Medulla oblongata (tissue), 1 donor: ENCODE measurements at regions not wholly inside any gene's neighbourhood (a gene's known extent, or its start where the extent isn't known, plus 50 kb on each side); places are given as distances from the start of the nearest gene placed in this dataset.

Experiments used
- DNase-seq: peaks from one replicate; pipeline ENCODE4 v3.0.0-alpha.2; 2015; ENCODE audit errors: extremely low spot score

DNA sequence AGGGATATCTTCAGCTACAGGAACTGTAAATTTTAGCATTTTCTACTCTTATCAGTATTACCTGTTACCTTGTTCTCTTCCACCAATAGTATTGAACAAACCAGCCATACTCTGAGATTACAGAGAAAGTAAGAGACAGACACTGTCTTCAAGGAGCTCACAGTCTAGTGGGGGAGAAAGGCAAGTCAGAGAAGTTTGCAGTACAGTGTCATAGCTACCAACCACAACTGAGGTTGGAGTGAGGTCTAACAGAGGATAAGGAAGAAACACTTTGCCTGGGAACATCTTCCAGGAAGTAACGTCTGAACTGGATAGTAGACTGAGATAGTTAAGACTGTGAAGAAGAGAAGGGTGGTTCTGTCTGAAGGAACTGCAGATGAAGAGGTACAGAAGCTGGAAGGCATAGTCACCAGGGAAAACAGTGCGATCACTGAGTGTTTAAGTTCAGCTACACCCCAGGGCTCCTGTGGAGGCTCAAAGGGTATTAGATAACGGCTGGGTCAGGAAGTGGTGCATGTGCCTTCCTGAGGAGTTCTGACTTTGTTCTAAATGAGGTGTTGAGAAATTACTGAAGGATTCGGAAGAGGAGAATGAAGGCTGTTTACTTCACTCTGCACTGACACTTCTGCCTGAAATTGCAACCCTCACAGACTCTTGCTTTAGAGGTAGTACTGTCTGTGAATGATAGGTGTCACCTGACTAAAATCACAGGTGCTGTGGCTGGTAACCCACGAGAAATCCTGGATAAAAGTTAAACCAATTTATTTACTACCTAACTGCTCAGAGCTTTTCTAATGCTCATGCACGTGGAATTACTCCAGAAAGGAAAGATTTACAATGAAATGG, 841.6 kb downstream of the MAT2B start:
- no peak for DNase-seq

DNA sequence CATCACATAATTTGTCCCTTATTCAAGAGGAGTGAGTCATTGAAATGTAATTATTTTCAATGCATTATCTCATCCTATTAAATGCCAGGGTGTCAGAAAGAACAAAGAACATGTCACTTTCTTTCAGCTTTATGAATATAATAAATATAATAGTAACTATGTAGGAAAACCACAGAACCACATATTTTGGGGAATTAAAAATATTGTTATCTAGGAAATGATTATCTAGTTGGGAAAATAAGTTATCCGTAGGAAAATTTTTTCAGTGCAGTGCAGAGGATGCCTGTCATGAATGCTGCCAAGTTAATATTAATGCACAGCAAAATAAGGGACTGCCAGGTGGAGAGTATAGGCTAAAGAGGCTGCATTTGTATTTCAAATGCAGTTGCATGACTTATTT, 844.8 kb downstream of the MAT2B start:
- DNase-seq, result no peak

DNA sequence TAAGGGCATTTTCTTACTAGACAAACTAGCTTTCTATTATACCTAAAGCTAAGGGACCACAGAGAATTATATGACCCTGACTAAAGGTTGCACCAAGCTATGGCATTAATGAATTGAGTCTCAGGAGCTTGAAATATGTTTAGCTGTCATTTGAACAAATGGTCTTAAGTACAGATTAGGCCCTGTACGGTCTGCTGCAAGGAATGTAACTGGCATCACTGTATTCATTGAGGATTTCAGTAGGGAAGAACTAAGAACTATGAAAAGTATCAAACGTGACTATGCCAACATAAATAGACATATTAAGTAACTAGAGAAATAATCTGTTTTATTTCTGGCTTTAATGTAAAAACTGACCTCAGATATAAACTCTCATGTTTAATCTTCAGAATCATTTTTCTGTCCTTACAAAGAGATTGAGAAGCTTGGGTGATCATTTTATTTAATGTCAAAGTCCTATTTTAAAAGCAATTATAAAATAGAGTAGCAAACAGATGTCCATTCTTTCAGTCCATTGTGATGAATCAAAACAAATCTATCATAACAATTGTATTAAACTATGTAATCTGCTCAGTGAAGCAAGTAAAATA, 845.9 kb downstream of the MAT2B start:
- no peak for DNase-seq

DNA sequence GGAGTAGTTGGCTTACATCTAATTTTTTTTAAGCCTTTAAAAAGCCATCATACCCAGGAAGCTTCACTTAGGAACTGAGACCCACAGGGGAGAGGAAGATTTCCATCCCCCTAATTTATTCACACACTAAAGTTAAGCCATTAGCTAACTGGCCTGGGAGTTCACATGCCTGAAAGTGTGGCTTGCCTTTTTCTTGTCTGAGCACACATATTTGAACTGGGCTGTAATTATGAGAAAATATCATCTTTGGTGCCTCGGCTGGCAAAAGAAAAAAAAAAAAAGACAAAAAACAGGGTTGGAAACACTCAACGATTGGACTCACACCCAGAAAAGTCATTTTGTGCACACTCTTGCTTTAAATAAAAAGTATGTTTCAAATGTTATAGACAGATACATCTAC, 847.3 kb downstream of the MAT2B start:
- DNase-seq, result no peak

GRCh38 chr5:164353155-164353554, 847.7 kb downstream of the MAT2B start:
- DNase-seq, result no peak

DNA sequence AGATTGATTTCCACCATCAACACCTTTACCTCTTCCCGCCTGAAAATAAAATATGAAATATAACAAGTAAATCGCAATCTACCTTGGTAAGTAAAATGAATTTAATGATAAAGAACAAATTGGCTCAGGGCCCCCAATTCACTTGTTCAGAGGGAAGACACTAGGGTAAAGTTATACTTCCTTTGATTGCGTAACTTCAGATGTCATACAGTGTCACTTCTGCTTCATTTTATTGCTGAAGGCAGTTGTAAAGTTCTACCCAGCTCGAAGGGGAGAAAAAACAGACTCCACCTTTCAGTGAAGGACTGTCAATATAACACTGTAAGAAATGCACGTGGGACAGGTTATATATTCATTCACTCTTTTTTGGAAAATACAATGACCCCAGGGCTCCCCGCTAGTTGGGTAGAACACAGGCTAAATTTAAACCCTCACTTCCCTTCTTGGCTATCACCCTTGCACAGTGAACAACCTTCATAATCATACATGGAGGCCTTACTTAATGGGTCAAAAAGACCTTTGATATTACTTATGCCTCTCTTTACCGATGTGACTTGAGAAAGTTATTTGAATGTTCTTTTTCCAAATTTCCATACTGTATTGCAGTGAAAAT, 848.8 kb downstream of the MAT2B start:
- DNase-seq, result no peak

DNA sequence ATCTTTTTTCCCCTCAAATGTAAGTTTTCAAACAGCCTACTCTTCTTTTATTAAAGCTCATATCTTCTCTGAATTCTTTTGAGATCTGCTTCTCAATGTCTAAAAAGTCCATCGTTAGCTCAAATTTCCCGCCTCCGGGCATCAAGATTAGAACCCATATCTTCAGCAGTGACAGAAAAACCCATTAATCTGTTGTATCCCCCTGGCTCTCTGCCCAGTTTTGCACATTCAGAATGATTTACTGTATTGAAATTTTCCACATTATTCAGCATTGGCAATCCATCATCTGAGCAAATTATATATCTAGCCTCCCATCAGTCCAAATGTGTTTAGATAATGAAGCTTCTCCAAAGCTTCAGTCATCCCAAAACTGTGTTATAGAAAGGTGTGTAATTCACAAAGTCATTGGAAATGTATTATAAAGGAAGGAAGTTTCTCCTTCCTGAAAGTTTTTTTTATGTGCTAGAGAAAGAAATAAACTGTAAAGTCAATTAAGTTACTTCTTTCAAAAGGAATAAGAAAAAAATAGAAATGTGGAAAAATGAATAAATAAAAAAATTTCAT, 849.9 kb downstream of the MAT2B start:
- DNase-seq, result no peak

DNA sequence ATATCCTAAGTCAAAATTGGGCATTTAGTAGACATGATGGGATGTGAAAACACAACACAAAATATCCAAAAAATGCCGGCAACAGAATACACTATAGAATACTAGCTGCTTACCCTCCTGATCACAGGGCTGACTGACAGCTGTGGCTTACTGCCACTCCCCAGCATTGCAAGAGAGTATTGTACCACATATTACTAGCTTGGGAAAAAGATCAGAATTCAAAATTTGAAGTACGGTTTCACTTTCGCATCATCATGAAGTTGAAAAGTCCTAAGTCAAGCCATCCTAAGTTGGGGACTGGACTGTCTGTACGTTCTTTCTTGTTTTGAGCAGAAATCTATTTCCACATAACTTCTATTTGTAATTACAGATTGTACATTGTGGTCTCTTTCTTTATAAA, 851.4 kb downstream of the MAT2B start:
- DNase-seq, result no peak

GRCh38 chr5:164357395-164358033, 852.1 kb downstream of the MAT2B start:
- DNase-seq, result no peak

GRCh38 chr5:164358531-164359259, 853.3 kb downstream of the MAT2B start:
- DNase-seq, result no peak

DNA sequence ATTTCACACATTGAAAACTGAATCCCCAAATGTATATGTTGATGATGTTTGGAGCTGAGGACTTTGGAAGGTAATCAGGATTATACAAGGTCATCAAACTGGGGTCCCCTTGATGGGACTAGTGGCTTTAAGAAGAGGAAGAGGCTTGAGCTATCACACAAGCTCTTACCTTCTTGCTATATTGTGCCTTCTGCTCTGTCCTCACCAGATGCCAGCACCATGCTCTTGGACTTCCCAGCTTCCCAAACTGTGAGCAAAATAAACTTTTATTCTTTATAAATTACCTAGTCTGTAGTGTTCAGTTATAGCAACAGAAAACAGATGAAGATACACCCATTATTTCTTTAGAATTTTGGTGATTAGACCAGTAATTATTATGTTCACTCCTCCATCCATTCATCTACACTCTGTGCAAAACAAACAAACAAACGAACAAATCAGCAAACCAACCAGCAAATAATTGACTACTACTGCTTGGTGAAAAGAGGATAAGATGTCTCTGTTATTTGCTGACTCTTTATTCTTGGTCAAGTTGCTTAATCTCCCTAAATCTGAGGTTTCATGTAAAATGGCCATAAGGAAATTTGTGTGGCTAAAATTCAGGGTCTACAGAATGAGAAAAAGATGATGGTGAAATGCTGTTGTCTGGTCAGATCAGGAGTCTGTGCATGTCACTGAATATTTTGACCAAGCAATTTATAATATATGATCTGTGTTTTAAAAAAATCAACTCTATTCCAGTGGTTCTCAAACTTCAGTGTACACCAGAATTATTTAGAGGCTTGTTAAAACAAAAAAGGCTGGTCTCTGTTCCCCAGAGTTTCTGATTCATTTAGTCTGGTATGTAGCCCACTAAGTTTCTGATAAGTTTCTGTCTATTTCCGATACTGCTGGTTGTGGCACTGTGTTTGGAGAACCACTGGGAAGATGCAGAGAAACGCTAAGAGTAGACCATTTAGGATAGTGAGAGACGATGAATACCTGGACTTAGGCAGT, 854.1 kb downstream of the MAT2B start:
- DNase-seq, result no peak

DNA sequence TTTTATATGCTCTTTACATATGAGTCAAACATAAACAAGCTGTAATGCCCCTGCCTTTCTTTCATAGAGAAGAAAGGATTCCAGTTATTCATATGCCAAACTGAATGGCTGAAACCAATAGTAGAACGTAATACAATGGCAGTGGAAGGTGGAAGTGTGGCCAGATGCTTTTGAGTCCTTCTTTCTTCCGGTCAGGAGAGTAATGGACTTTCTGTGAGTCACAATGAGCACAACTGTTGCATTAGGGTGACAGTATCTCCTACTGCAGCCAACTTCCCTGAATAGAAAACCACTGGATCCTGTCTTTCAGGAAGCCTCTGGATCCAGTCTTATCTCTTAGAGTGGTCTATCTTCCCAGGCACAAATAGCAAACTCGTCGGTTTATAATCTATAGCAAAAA, 855.2 kb downstream of the MAT2B start:
- no peak for DNase-seq

DNA sequence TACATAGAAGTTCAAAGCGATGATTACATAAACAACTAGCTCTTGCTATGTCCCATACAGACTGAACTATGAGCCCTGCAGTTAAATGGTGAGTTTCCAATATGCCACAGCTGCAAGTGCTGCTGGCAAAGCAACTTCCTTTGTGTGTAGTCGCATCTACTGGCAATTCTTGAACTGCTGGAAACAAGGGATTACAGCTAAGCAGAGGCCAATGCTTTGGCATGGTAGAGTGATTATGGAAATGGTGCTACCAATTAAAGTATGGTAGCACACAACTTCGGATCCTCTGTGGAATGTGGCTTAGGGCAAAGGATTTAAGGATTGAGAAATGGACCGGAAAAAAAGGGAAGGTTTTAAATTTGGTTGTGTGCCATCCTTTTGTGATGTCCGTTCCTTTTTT, 856.6 kb downstream of the MAT2B start:
- no peak for DNase-seq

DNA sequence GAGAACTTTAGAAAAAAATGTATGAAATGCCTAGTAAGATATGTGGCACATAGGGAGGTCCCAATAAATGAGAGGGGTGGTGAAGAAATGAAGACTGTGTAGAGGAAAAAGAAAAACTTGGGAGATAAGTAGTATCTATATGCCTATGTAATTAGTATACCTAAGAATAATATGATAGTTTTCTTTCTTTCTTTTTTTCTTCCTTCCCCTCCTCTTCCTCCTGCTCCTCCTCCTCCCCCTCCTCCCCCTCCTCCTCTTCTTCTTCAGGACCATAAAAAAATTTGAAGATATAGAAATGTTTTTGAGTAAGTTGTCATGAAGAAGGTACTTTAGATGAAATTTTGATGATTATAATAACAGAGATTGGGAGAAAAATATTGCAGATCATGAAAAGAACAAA, 857.4 kb downstream of the MAT2B start:
- DNase-seq, result no peak

DNA sequence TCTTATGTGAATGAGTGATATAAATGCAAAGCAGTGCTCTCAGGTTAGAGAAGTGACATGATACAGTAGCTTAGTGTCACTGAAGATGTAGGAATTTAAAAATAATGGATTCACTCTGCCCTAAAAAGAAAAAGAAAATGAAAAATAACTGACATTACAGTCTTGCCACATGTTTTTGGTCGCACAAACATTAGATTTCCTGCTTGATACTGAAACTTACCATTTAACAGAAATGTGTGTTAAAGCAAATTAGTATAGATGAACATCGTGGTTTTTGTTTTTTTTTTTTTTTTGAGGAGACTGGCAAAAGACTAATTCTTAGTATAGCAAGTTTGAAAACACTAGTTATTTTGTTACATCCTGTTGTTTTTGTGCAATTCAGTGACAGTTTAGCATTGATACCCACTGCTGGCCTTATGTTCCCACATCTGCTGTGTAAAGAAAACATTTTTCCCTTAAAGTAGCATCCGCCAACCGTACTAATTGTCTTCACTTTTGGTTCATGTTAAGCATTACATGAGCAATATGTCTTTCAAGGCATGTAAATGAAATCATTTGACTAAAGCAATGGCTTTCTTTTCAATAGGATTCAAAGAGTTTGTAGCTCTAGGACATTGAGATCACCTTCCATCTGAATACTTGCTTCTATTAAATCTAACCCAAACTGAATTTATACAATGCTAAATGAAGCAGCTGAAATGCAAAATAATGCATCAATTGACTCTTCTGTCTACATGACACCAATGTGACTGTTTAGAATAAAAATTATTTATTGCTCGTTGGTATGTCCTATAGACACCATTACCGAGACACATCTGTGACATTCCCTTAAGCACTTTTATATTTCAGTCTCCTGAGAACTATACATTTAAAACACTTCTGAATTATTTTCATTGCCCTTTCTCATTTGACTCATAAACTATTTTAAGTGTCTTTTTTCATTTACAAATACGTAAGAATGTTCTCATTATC, 859.1 kb downstream of the MAT2B start:
- no peak for DNase-seq

DNA sequence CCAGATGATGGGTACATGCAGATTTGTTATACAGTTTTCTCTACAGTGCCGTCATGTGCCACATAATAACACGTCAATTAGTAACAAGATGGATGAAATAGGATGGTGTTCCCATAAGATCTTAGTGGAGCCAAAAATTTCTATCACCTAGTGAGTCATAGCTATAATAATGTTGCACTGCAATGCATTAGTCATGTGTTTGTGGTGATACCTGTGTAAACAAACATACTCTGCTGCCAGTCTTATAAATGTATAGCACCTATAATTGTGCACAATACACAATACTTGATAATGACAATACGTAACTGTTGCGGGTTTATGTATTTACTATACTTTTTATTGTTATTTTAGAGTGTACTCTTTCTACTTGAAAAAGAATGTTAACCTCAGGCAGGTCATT, 865.4 kb downstream of the MAT2B start:
- DNase-seq, result no peak

DNA sequence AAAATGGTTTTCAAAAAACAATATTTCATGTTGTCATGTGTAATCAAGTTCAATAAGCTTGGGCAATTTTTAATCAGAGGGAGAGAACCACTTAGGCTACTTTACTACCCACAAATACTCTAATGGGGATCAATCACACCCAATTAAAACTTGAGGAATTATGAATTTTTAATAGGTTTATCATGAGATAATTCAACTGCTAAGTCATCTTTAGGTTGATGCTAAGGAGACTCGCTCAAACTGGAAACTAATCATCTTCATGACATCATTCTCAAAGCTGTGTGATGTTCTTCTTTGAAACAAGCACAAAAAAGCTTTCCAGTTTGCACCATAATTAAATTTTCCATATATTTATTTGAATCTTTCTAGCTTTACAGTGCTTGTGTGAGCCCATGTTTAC, 867.5 kb downstream of the MAT2B start:
- DNase-seq, result no peak

- no peak for DNase-seq
Measured at GRCh38 chr5:164373876-164374275, 868.5 kb downstream of the MAT2B start.

DNA sequence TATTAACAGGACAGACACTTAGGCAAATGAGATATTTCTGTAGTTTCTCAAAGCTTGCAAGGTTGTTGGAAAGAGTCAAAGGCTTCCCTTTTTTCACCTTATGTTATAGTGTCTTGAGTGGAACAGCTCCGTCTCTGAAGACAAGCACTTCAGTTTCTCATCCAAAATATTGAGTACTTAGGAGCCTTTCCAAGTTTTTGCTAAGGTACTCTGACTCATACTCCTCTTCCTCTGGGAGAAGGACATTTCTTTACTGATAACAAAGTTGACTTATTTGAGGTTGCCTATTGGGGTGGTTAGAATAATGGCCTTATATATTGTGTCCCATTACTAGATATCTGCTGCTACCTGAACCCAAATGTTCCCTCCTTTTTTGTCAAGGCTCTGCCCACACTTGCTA, 869.6 kb downstream of the MAT2B start:
- DNase-seq, result no peak
